ENCODE measurements at regions not wholly inside any gene's neighbourhood (a gene's known extent, or its start where the extent isn't known, plus 50 kb on each side); places are given as distances from the start of the nearest gene placed in this dataset.

- H3K4me1 ChIP-seq (ENCODE audit: insufficient read depth, low read length), result no peaks in the 10 kb centered on the region
- H3K9me3 ChIP-seq (ENCODE audit: low read length), result no peaks in the 10 kb centered on the region
- no peak overlapping the region for H3K27ac ChIP-seq (ENCODE audit: low read depth, low read length)
- no peak overlapping the region for H3K9ac ChIP-seq (ENCODE audit: low read length)
- H3K27me3 ChIP-seq (ENCODE audit: control insufficient read depth in 1 of 2, insufficient read depth in 2 of 2, low read length in 2 of 2), result no peaks in the 10 kb centered on the region
- no peaks in the 10 kb centered on the region for H3K36me3 ChIP-seq (ENCODE audit: insufficient read depth, low read length)
- H3K4me3 ChIP-seq (ENCODE audit: low read depth in 1 of 2, low read length in 2 of 2), result no peak overlapping the region
Measured at GRCh38 chr2:144054911-144055310, 465.0 kb downstream of the ZEB2 start.

DNA sequence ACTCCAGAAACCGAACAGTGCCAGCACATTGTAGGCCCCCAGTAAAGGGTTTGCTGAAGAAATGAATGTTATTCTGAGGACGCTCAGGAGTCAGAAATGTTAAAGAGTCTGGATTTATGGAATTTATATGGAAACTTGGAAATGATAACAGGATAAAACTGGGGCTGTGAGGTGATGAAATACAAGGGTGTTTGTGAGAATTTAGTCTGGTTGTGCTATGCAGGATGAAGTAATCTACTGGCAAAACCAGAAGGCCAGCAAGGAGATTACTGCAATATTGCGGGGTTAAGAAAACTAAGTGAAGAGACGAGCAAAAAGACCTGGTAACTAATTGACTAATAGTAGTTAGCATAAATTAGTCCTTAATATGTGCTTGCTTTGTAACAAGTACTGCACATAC is 467.8 kb downstream of the ZEB2 start:
- H3K27ac ChIP-seq (ENCODE audit: low read depth, low read length), result no peak overlapping the region
- H3K27me3 ChIP-seq (ENCODE audit: control insufficient read depth in 1 of 2, insufficient read depth in 2 of 2, low read length in 2 of 2), result no peaks in the 10 kb centered on the region
- no peaks in the 10 kb centered on the region for H3K4me1 ChIP-seq (ENCODE audit: insufficient read depth, low read length)
- H3K4me3 ChIP-seq (ENCODE audit: low read depth in 1 of 2, low read length in 2 of 2), result no peak overlapping the region
- H3K36me3 ChIP-seq (ENCODE audit: insufficient read depth, low read length), result no peaks in the 10 kb centered on the region
- H3K9ac ChIP-seq (ENCODE audit: low read length), result no peak overlapping the region
- H3K9me3 ChIP-seq (ENCODE audit: low read length), result no peaks in the 10 kb centered on the region

GRCh38 chr2:144049137-144049536 is 470.8 kb downstream of the ZEB2 start:
- Histone ChIP-seq H3K9me3 (ENCODE audit: low read length) (no peaks in the 10 kb centered on the region), H3K36me3 (ENCODE audit: insufficient read depth, low read length) (no peaks in the 10 kb centered on the region), H3K4me3 (ENCODE audit: low read depth in 1 of 2, low read length in 2 of 2) (no peak overlapping the region), H3K4me1 (ENCODE audit: insufficient read depth, low read length) (no peaks in the 10 kb centered on the region), H3K9ac (ENCODE audit: low read length) (no peak overlapping the region), H3K27ac (ENCODE audit: low read depth, low read length) (no peak overlapping the region), H3K27me3 (ENCODE audit: control insufficient read depth in 1 of 2, insufficient read depth in 2 of 2, low read length in 2 of 2) (no peaks in the 10 kb centered on the region)

DNA sequence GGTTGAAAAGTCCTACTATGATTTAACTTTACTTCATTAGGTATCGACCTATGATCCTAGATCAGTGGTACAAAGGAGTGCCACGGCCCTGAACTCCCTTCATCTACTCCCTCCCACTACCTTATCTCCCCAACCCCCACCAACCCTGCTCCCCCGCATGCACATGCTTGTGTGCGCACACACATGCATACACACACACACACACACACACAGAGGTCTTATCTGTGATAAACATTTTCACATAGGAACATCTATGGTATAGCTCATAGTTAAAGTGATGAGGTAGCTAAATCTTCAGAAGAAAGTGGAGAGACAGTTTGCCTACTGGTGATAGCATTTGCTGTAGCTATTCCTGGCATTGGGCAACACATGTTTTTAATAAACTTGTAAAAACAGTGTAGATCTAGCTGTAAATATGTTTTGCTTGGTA is 471.3 kb downstream of the ZEB2 start:
- no peak overlapping the region for H3K9ac ChIP-seq (ENCODE audit: low read length)
- H3K4me1 ChIP-seq (ENCODE audit: insufficient read depth, low read length), result no peaks in the 10 kb centered on the region
- H3K27me3 ChIP-seq (ENCODE audit: control insufficient read depth in 1 of 2, insufficient read depth in 2 of 2, low read length in 2 of 2), result no peaks in the 10 kb centered on the region
- H3K9me3 ChIP-seq (ENCODE audit: low read length), result no peaks in the 10 kb centered on the region
- no peaks in the 10 kb centered on the region for H3K36me3 ChIP-seq (ENCODE audit: insufficient read depth, low read length)
- H3K4me3 ChIP-seq (ENCODE audit: low read depth in 1 of 2, low read length in 2 of 2), result no peak overlapping the region
- no peak overlapping the region for H3K27ac ChIP-seq (ENCODE audit: low read depth, low read length)

DNA sequence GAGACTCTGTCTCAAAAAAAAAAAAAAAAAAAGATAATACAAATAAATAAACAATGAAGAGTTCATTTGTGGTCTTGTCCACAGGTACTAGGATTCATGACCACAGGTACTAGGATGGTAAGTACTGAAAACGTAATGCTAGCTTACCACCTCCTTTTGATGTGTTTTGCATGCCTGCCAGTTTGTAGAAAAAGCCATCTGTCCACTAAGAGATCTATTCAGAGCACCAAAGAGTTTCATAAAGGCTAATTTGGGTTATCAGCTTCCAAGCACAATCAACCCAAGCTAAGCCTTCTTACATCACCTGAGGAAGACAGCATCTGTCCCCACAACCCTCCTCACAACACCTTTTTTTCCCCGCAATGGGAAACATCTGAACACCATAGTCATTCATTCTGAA is 477.2 kb downstream of the ZEB2 start:
- Histone ChIP-seq H3K9ac (ENCODE audit: low read length) (no peak overlapping the region), H3K27ac (ENCODE audit: low read depth, low read length) (no peak overlapping the region), H3K4me1 (ENCODE audit: insufficient read depth, low read length) (no peaks in the 10 kb centered on the region), H3K27me3 (ENCODE audit: control insufficient read depth in 1 of 2, insufficient read depth in 2 of 2, low read length in 2 of 2) (no peaks in the 10 kb centered on the region), H3K9me3 (ENCODE audit: low read length) (no peaks in the 10 kb centered on the region), H3K4me3 (ENCODE audit: low read depth in 1 of 2, low read length in 2 of 2) (no peak overlapping the region), H3K36me3 (ENCODE audit: insufficient read depth, low read length) (no peaks in the 10 kb centered on the region)

DNA sequence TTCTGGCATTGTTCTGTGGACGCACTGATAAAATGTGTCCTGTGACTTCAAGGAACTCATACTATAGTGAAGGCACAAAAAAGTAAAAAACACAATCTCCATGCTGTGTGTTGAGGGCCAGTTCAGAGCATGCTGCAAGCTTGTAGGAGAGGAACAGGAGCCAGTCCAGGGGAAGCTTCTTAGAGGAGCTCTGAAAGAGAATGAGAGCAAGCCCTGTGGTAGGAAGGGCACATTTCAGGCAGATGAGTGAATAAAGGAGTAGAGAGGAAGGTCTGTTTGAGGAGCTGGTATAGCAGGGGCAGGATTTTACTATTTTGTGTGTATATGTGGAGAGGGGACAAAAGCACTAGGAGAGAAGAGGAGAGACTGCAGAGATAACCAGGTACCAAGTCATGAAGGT is 478.3 kb downstream of the ZEB2 start:
- Histone ChIP-seq H3K4me1 (ENCODE audit: insufficient read depth, low read length) (no peaks in the 10 kb centered on the region), H3K4me3 (ENCODE audit: low read depth in 1 of 2, low read length in 2 of 2) (no peak overlapping the region), H3K9ac (ENCODE audit: low read length) (no peak overlapping the region), H3K36me3 (ENCODE audit: insufficient read depth, low read length) (no peaks in the 10 kb centered on the region), H3K27me3 (ENCODE audit: control insufficient read depth in 1 of 2, insufficient read depth in 2 of 2, low read length in 2 of 2) (no peaks in the 10 kb centered on the region), H3K27ac (ENCODE audit: low read depth, low read length) (no peak overlapping the region), H3K9me3 (ENCODE audit: low read length) (no peaks in the 10 kb centered on the region)

DNA sequence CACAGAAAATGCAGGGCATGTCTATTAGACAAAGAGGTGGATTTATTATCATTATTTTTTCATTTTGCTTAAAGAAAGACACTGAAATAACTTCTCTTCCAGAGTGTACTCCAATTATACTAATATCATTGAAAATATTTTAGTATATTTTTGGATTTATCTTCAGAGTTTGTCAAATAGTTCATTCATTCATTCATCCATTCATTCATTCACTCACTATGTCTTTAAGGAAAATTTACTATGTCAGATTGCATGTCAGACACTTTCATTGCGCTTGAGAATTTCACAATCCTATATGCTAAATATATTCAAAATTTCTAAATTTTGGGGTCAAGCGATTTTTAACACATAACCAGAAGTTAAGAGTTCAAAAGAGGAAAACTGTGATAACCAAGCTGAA is 479.1 kb downstream of the ZEB2 start:
- H3K9ac ChIP-seq (ENCODE audit: low read length), result no peak overlapping the region
- no peaks in the 10 kb centered on the region for H3K27me3 ChIP-seq (ENCODE audit: control insufficient read depth in 1 of 2, insufficient read depth in 2 of 2, low read length in 2 of 2)
- no peak overlapping the region for H3K27ac ChIP-seq (ENCODE audit: low read depth, low read length)
- H3K36me3 ChIP-seq (ENCODE audit: insufficient read depth, low read length), result no peaks in the 10 kb centered on the region
- no peak overlapping the region for H3K4me3 ChIP-seq (ENCODE audit: low read depth in 1 of 2, low read length in 2 of 2)
- no peaks in the 10 kb centered on the region for H3K4me1 ChIP-seq (ENCODE audit: insufficient read depth, low read length)
- H3K9me3 ChIP-seq (ENCODE audit: low read length), result no peaks in the 10 kb centered on the region

GRCh38 chr2:144032566-144032965 is 487.4 kb downstream of the ZEB2 start:
- Histone ChIP-seq H3K4me1 (ENCODE audit: insufficient read depth, low read length) (no peaks in the 10 kb centered on the region), H3K4me3 (ENCODE audit: low read depth in 1 of 2, low read length in 2 of 2) (no peak overlapping the region), H3K27ac (ENCODE audit: low read depth, low read length) (no peak overlapping the region), H3K36me3 (ENCODE audit: insufficient read depth, low read length) (no peaks in the 10 kb centered on the region), H3K27me3 (ENCODE audit: control insufficient read depth in 1 of 2, insufficient read depth in 2 of 2, low read length in 2 of 2) (no peaks in the 10 kb centered on the region), H3K9me3 (ENCODE audit: low read length) (no peaks in the 10 kb centered on the region), H3K9ac (ENCODE audit: low read length) (no peak overlapping the region)

DNA sequence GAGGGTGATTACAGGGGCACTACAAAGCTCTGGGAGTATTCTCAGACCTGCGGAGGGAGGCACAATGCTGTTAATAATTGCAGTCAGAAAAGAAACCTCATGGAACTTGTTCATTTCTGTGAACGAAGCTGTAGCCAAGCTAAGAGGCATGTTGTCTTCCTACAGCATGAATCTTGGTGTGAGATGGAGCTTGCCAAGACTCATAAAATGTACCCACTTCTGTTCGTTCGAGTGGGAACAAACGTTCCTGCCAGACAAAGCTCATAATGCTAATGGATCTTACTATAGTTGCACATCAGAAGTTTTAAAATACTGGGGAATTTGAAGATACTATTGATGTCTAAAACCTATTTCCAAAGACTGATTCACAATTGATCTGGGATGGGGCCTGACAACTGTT is 489.1 kb downstream of the ZEB2 start:
- Histone ChIP-seq H3K27me3 (ENCODE audit: control insufficient read depth in 1 of 2, insufficient read depth in 2 of 2, low read length in 2 of 2) (no peaks in the 10 kb centered on the region), H3K36me3 (ENCODE audit: insufficient read depth, low read length) (no peaks in the 10 kb centered on the region), H3K4me3 (ENCODE audit: low read depth in 1 of 2, low read length in 2 of 2) (no peak overlapping the region), H3K4me1 (ENCODE audit: insufficient read depth, low read length) (no peaks in the 10 kb centered on the region), H3K27ac (ENCODE audit: low read depth, low read length) (no peak overlapping the region), H3K9me3 (ENCODE audit: low read length) (no peaks in the 10 kb centered on the region), H3K9ac (ENCODE audit: low read length) (no peak overlapping the region)

GRCh38 chr2:144027593-144027992 is 492.3 kb downstream of the ZEB2 start:
- no peaks in the 10 kb centered on the region for H3K27me3 ChIP-seq (ENCODE audit: control insufficient read depth in 1 of 2, insufficient read depth in 2 of 2, low read length in 2 of 2)
- H3K9me3 ChIP-seq (ENCODE audit: low read length), result no peaks in the 10 kb centered on the region
- H3K9ac ChIP-seq (ENCODE audit: low read length), result no peak overlapping the region
- H3K4me1 ChIP-seq (ENCODE audit: insufficient read depth, low read length), result no peaks in the 10 kb centered on the region
- H3K27ac ChIP-seq (ENCODE audit: low read depth, low read length), result no peak overlapping the region
- no peaks in the 10 kb centered on the region for H3K36me3 ChIP-seq (ENCODE audit: insufficient read depth, low read length)
- no peak overlapping the region for H3K4me3 ChIP-seq (ENCODE audit: low read depth in 1 of 2, low read length in 2 of 2)

DNA sequence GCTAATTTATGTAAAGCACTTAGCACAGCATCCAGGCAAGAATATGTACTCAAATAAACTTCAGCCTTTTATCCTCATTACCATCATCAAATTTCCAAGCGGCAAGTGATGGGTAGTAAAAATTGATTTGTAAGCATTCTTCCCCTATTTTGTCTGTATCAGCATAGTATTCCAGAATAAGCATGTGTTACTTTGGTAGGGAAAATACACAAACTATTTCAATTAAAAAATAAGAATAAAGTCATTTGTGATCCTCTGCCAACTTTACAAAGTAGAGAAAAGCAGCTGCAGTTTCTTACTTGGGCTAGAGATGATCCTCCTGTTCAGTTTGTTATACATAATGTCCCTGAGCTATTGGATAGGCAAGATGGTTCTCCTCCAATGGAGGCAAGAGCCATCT is 493.2 kb downstream of the ZEB2 start:
- no peaks in the 10 kb centered on the region for H3K9me3 ChIP-seq (ENCODE audit: low read length)

GRCh38 chr2:144020047-144020446 is 499.9 kb downstream of the ZEB2 start:
- H3K4me1 ChIP-seq (ENCODE audit: insufficient read depth, low read length), result no peaks in the 10 kb centered on the region
- no peaks in the 10 kb centered on the region for H3K36me3 ChIP-seq (ENCODE audit: insufficient read depth, low read length)
- H3K27ac ChIP-seq (ENCODE audit: low read depth, low read length), result no peak overlapping the region
- no peaks in the 10 kb centered on the region for H3K9me3 ChIP-seq (ENCODE audit: low read length)
- H3K4me3 ChIP-seq (ENCODE audit: low read depth in 1 of 2, low read length in 2 of 2), result no peak overlapping the region
- no peak overlapping the region for H3K9ac ChIP-seq (ENCODE audit: low read length)
- H3K27me3 ChIP-seq (ENCODE audit: control insufficient read depth in 1 of 2, insufficient read depth in 2 of 2, low read length in 2 of 2), result no peaks in the 10 kb centered on the region

More for the DNA sequence above, 493.2 kb downstream of the ZEB2 start:
- H3K27ac ChIP-seq (ENCODE audit: low read depth, low read length), result no peak overlapping the region
- no peaks in the 10 kb centered on the region for H3K36me3 ChIP-seq (ENCODE audit: insufficient read depth, low read length)
- no peaks in the 10 kb centered on the region for H3K27me3 ChIP-seq (ENCODE audit: control insufficient read depth in 1 of 2, insufficient read depth in 2 of 2, low read length in 2 of 2)
- no peak overlapping the region for H3K9ac ChIP-seq (ENCODE audit: low read length)
- H3K4me1 ChIP-seq (ENCODE audit: insufficient read depth, low read length), result no peaks in the 10 kb centered on the region
- no peak overlapping the region for H3K4me3 ChIP-seq (ENCODE audit: low read depth in 1 of 2, low read length in 2 of 2)

Data from muscle layer of colon (tissue), 2 donors.